NOMO-1 treated with DMSO at 0.1 percent for 48 hours (cell line): ENCODE measurements at regions not wholly inside any gene's neighbourhood (a gene's known extent, or its start where the extent isn't known, plus 50 kb on each side); places are given as distances from the start of the nearest gene placed in this dataset.
"Not testable (repeated sequence)": the region's sequence is repeated elsewhere in the genome, so short reads cannot be mapped to it uniquely, and the experiment has no call there.

Experiments
- DNase-seq: peaks from one replicate; lab custom pipeline; 2025; ENCODE audit not compliant: unreplicated experiment; lab: John Stamatoyannopoulos, UW

GRCh38 chr10:89946106-89946505 lies 244.7 kb downstream of the KIF20B start:
- DNase-seq: no peak

- no peak for DNase-seq
Measured at GRCh38 chr10:89949496-89949895, 248.1 kb downstream of the KIF20B start.

- no peak for DNase-seq
Measured at GRCh38 chr10:89952325-89952724, 250.9 kb downstream of the KIF20B start.

- no peak for DNase-seq
Measured at GRCh38 chr10:89952751-89953150, 251.4 kb downstream of the KIF20B start.

- no peak for DNase-seq
Measured at GRCh38 chr10:89954061-89954460, 252.7 kb downstream of the KIF20B start.

- peak; percentile 9 for DNase-seq
Measured at GRCh38 chr10:89954787-89955566, 253.6 kb downstream of the KIF20B start.

GRCh38 chr10:89959433-89960110 lies 258.2 kb downstream of the KIF20B start:
- DNase-seq: peak; percentile 5

- no peak for DNase-seq
Measured at GRCh38 chr10:89963451-89964102, 262.2 kb downstream of the KIF20B start.

GRCh38 chr10:89966211-89966610 lies 264.8 kb downstream of the KIF20B start:
- no peak for DNase-seq

- DNase-seq: peak; percentile 35
Measured at GRCh38 chr10:89973326-89973725, 271.9 kb downstream of the KIF20B start.

- DNase-seq: no peak
Measured at GRCh38 chr10:89975071-89975470, 273.7 kb downstream of the KIF20B start.

GRCh38 chr10:89975771-89976170 lies 274.4 kb downstream of the KIF20B start:
- DNase-seq: peak; percentile 65

- peak; percentile 1 for DNase-seq
Measured at GRCh38 chr10:89978081-89978480, 276.7 kb downstream of the KIF20B start.

GRCh38 chr10:89979726-89980125 lies 278.3 kb downstream of the KIF20B start:
- no peak for DNase-seq

GRCh38 chr10:89980166-89980565 lies 278.8 kb downstream of the KIF20B start:
- DNase-seq: no peak

GRCh38 chr10:89981891-89982290 lies 280.5 kb downstream of the KIF20B start:
- peak; percentile 15 for DNase-seq

GRCh38 chr10:89985446-89985845 lies 284.1 kb downstream of the KIF20B start:
- no peak for DNase-seq

GRCh38 chr10:89988361-89988760 lies 287.0 kb downstream of the KIF20B start:
- DNase-seq: not testable (repeated sequence)

- peak; percentile 64 for DNase-seq
Measured at GRCh38 chr10:89992575-89992974, 291.2 kb downstream of the KIF20B start.

GRCh38 chr10:90007226-90007625 lies 305.8 kb downstream of the KIF20B start:
- no peak for DNase-seq

GRCh38 chr10:90011281-90011680 lies 309.9 kb downstream of the KIF20B start:
- not testable (repeated sequence) for DNase-seq

GRCh38 chr10:90018819-90019218 lies 317.4 kb downstream of the KIF20B start:
- DNase-seq: no peak
